Endothelial cell of umbilical vein (primary cell): ENCODE measurements at regions not wholly inside any gene's neighbourhood (a gene's known extent, or its start where the extent isn't known, plus 50 kb on each side); places are given as distances from the start of the nearest gene placed in this dataset.

Experiments
- BruUV-seq: library from RNA; stranded (reverse); fragments of 400-500 nt; replicated peaks from 2 replicates; lab custom pipeline; 2021; lab: Mats Ljungman, UMichigan
- CTCF ChIA-PET: fragments of 300-600, 350-600 bp; sonication (Branson Sonifier 250); formaldehyde crosslinking; loops from one replicate; lab custom pipeline; 2021; ENCODE audit warnings: antibody characterized with exemption, inconsistent platforms; lab: Charles Lee
- POLR2A ChIA-PET: fragments of 300-600, 350-600 bp; sonication (Branson Sonifier 250); formaldehyde crosslinking; loops from one replicate; lab custom pipeline; 2021; ENCODE audit warnings: antibody characterized with exemption, inconsistent platforms; lab: Charles Lee
- DNase-seq: peaks from one replicate; pipeline ENCODE4 v3.0.0-alpha.2; 2011; ENCODE audit warnings: low read depth, low spot score
- FAIRE-seq: peaks from 2 replicates; lab custom pipeline; 2011; peaks lifted over from hg19 to GRCh38; lab: Jason Lieb, UNC
- H2AFZ ChIP-seq: 2 replicates; pipeline ENCODE4 v1.6.0; 2012; ENCODE audit warnings: low read depth, low read length, control low read depth, inconsistent platforms
- H3K27ac ChIP-seq: 2 replicates; pipeline ENCODE4 v1.5.1; 2011; ENCODE audit warnings: low read depth, mild to moderate bottlenecking, control low read depth, low read length, moderate library complexity; ENCODE audit not compliant: insufficient read depth
- H3K27me3 ChIP-seq, 2 experiments: 2 replicates each; pipeline versions ENCODE4 v1.6.0 to v1.6.1; 2011; ENCODE audit warnings: low read length in 2 of 2, mixed read lengths in 1 of 2; ENCODE audit not compliant: control insufficient read depth in 2 of 2, insufficient read depth in 2 of 2
- H3K36me3 ChIP-seq, 2 experiments: 2 replicates in 1 of 2; 3 replicates in 1 of 2; pipeline ENCODE4 v1.5.1; 2011; ENCODE audit warnings: low read length in 2 of 2, mild to moderate bottlenecking in 1 of 2, moderate library complexity in 1 of 2; ENCODE audit not compliant: control insufficient read depth in 2 of 2, insufficient read depth in 2 of 2; ENCODE audit errors: extremely low read depth in 1 of 2
- H3K4me1 ChIP-seq: 3 replicates; pipeline ENCODE4 v1.5.1; 2011; ENCODE audit warnings: mild to moderate bottlenecking, low read length; ENCODE audit not compliant: control insufficient read depth, insufficient read depth; ENCODE audit errors: extremely low read depth
- H3K4me2 ChIP-seq: 2 replicates; pipeline ENCODE4 v1.6.1; 2011; ENCODE audit warnings: low read length, control low read depth, mixed read lengths; ENCODE audit not compliant: insufficient read depth
- H3K4me3 ChIP-seq, 3 experiments: fragments of 200-600 bp in 1 of 3; sonication (generic), shearing (Covaris generic) in 1 of 3; replicated peaks in 1 of 3; 2 replicates each; pipeline ENCODE4 v1.5.1; 2011 to 2016; ENCODE audit warnings: control low read depth in 3 of 3, low read length in 3 of 3, mild to moderate bottlenecking in 2 of 3, inconsistent platforms in 1 of 3, low read depth in 1 of 3, moderate library complexity in 1 of 3; ENCODE audit not compliant: insufficient read depth in 1 of 3
- H3K79me2 ChIP-seq: 2 replicates; pipeline ENCODE4 v1.6.0; 2012; ENCODE audit warnings: low read length, inconsistent platforms; ENCODE audit not compliant: control insufficient read depth, insufficient read depth
- H3K9ac ChIP-seq: replicated peaks from 2 replicates; pipeline ENCODE3; 2011; ENCODE audit warnings: low read length, control low read depth; ENCODE audit not compliant: insufficient read depth; ENCODE audit errors: extremely low read depth
- H3K9me1 ChIP-seq: replicated peaks from 3 replicates; pipeline ENCODE4 v1.6.0; 2011; ENCODE audit warnings: mild to moderate bottlenecking, low read length; ENCODE audit not compliant: control insufficient read depth, insufficient read depth; ENCODE audit errors: extremely low read depth
- H3K9me3 ChIP-seq: replicated peaks from 2 replicates; pipeline ENCODE4 v1.5.1; 2012; ENCODE audit warnings: low read length, inconsistent platforms; ENCODE audit not compliant: control insufficient read depth, insufficient read depth
- H4K20me1 ChIP-seq: replicated peaks from 2 replicates; pipeline ENCODE3; 2011; ENCODE audit warnings: mild to moderate bottlenecking, low read length; ENCODE audit not compliant: control insufficient read depth, insufficient read depth; ENCODE audit errors: extremely low read depth
- EZH2 ChIP-seq: IDR thresholded peaks from 2 replicates; pipeline ENCODE4 v1.6.1; 2012; ENCODE audit warnings: borderline replicate concordance, low read depth, mild to moderate bottlenecking, moderate library complexity, low read length, inconsistent platforms; ENCODE audit not compliant: severe bottlenecking
- POLR2A ChIP-seq: IDR thresholded peaks from 2 replicates; pipeline ENCODE4 v1.6.1; 2012; ENCODE audit warnings: low read depth, mild to moderate bottlenecking, control low read depth, low read length
- POLR2AphosphoS5 ChIP-seq: IDR thresholded peaks from 2 replicates; pipeline ENCODE4 v1.6.1; 2012; ENCODE audit warnings: low read depth, mild to moderate bottlenecking, control low read depth, low read length, moderate library complexity; ENCODE audit not compliant: insufficient read depth
- dilution Hi-C: fragments of 300-500 bp; cut with MboI; formaldehyde crosslinking; loops from one replicate; pipeline ENCODE4 v1.15.0; 2019; ENCODE audit warnings: low sequenced_read_pairs; ENCODE audit not compliant: extremely low pct_ligation_motif_present
- intact Hi-C: fragments of 100-400 bp; cut with micrococcal nuclease; formaldehyde crosslinking; loops from one replicate; pipeline ENCODE4 v1.10.0; 2022
- TF ChIP-seq, protein P1 (sequence below), 2 donors: IDR thresholded peaks; 1 replicate in 1 of 2; 2 replicates in 1 of 2; pipeline ENCODE4 v1.5.1; 2011; ENCODE audit warnings: low read length in 2 of 2, mild to moderate bottlenecking in 2 of 2, moderate library complexity in 2 of 2, control low read depth in 1 of 2, inconsistent platforms in 1 of 2, low read depth in 1 of 2; ENCODE audit not compliant: insufficient read depth in 1 of 2; ENCODE audit errors: extremely low read depth in 1 of 2

DNA sequence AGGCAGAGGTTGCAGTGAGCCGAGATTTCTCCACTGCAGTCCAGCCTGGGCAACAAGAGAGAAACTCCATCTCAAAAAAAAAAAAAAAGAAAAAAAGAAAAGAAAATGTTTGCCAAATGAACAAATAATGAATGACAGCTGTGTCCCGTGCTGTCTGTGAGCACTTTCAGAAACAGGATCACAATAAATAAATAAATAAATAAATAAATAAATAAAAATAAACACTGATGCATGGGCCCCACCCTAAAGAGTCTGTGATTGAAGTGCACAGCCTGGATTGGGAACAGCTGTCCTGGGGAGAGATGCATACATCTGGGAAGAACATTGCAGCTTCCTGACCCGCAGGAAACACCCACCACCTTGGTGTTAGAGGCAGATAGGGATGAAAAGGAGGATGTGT lies 123.6 kb downstream of the NPTX2 start:
- no TSS peak for BruUV-seq
- no peaks in the 10 kb centered on the region for H3K4me1 ChIP-seq
- FAIRE-seq, result no peak
- ChIA-PET POLR2A (interaction anchor here (0.6 kb wide), 1 partner anchor 289 kb away, joined by 4 read pairs; no protein-coding TSS in a partner anchor), CTCF (no interaction called here)
- intact Hi-C loops (loop anchor here (10.0 kb wide), 1 partner anchor 94 kb away; no protein-coding TSS in a partner anchor), dilution Hi-C loops (no loop called here)
- no peaks in the 10 kb centered on the region for H4K20me1 ChIP-seq
- no peak for DNase-seq
- TF ChIP-seq EZH2 (no peak), POLR2AphosphoS5 (no peak), POLR2A (no peak)
- H3K9me1 ChIP-seq, result no peaks in the 10 kb centered on the region
- H3K36me3 ChIP-seq, result no peaks in the 10 kb centered on the region
- H3K27ac ChIP-seq, result no peak overlapping the region
- no peaks in the 10 kb centered on the region for H3K79me2 ChIP-seq
- no peak overlapping the region for H2AFZ ChIP-seq
- H3K9ac ChIP-seq, result no peak overlapping the region
- no peak overlapping the region for H3K4me3 ChIP-seq
- no peaks in the 10 kb centered on the region for H3K9me3 ChIP-seq
- no peaks in the 10 kb centered on the region for H3K27me3 ChIP-seq
- no peak overlapping the region for H3K4me2 ChIP-seq

DNA sequence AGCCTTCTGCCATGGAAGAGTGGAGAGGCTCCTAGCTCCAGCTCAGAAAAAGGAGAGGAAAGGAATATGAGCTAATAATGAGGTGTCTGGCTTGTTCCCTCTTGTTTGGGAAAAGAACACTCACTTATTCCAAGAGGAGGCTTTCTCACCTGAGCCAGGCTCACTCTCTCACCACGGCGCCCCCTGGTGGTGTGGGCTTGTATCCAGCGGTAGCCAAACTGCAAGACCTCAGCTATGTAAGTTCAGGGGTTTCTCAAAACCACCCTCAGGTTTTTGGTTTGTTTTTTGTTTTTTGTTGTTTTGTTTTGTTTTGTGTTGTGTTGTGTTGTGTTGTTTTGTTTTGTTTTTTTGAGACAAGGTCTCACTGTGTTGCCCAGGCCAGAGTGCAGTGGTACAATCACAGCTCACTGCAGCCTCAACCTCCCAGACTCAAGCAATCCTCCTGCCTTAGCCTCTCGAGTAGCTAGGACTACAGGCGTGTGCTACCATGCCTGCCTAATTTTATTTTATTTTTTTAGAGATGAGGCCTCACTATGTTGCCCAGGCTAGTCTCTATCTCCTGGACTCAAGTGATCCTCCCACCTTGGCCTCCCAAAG lies 124.0 kb downstream of the TMEM130 start:
- Histone ChIP-seq H3K9me3 (no peaks in the 10 kb centered on the region), H3K4me2 (no peak overlapping the region), H3K4me3 (no peak overlapping the region), H2AFZ (no peak overlapping the region), H3K27me3 (no peaks in the 10 kb centered on the region), H3K9me1 (no peaks in the 10 kb centered on the region), H3K36me3 (no peaks in the 10 kb centered on the region), H3K4me1 (no peaks in the 10 kb centered on the region), H3K9ac (no peak overlapping the region), H3K79me2 (no peaks in the 10 kb centered on the region), H4K20me1 (no peaks in the 10 kb centered on the region), H3K27ac (no peak overlapping the region)
- DNase-seq (peak; percentile 39), FAIRE-seq (peak; percentile 78)
- intact Hi-C loops (loop anchor here (1.0 to 10.0 kb wide), 3 partner anchors 89 to 325 kb away; no protein-coding TSS in a partner anchor), dilution Hi-C loops (no loop called here)
- ChIA-PET POLR2A (no interaction called here), CTCF (interaction anchor here (0.5 to 3.4 kb wide), 39 partner anchors 8 to 818 kb away, joined by 3 to 65 read pairs (median 4); partner anchors contain the start of gene BAIAP2L1)
- BruUV-seq, result no TSS peak
- no peak for TF ChIP-seq POLR2AphosphoS5
- TF ChIP-seq, protein P1, sequence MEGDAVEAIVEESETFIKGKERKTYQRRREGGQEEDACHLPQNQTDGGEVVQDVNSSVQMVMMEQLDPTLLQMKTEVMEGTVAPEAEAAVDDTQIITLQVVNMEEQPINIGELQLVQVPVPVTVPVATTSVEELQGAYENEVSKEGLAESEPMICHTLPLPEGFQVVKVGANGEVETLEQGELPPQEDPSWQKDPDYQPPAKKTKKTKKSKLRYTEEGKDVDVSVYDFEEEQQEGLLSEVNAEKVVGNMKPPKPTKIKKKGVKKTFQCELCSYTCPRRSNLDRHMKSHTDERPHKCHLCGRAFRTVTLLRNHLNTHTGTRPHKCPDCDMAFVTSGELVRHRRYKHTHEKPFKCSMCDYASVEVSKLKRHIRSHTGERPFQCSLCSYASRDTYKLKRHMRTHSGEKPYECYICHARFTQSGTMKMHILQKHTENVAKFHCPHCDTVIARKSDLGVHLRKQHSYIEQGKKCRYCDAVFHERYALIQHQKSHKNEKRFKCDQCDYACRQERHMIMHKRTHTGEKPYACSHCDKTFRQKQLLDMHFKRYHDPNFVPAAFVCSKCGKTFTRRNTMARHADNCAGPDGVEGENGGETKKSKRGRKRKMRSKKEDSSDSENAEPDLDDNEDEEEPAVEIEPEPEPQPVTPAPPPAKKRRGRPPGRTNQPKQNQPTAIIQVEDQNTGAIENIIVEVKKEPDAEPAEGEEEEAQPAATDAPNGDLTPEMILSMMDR (IDR thresholded peaks at IDR 0.05; ENCODE audit: extremely low read depth in 1 of 2, insufficient read depth in 1 of 2, low read depth in 1 of 2, low read length in 2 of 2), result peak; percentile 68 to 89
